ENCODE measurements at regions not wholly inside any gene's neighbourhood (a gene's known extent, or its start where the extent isn't known, plus 50 kb on each side); places are given as distances from the start of the nearest gene placed in this dataset.
"Not testable (repeated sequence)": the region's sequence is repeated elsewhere in the genome, so short reads cannot be mapped to it uniquely, and the experiment has no call there.

DNA sequence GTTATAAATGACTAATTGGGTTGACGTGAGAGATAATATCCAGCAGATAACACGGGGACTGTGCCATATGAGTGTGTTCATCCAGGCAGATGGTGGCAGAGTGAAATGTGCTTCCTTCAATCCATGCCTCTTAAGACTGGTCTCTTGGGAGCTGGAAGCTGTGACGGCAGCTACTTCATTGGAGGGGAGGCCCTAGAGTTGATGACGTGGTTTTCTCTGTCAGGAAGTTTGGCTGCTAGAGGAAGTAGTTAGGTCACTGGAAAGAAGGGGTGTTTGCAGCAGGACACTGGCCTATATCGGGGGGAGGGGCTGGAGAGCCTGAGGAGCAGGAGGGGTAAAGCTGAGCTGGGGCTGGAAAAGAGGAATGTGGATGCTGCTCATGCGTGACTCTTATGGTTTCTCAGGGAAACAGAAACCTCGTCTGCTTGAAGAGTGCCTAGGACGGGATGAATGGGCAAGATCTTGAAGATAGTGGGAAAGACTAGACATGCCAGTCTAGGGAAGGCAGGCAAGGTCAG is 3051.6 kb downstream of the RPIA start:
- H3K4me2 ChIP-seq (ENCODE audit: control insufficient read depth, extremely low read depth, insufficient read depth, low read depth, low read length); H3K36me3 ChIP-seq (ENCODE audit: control insufficient read depth in 2 of 2, extremely low read depth in 1 of 2, insufficient read depth in 2 of 2, low read length in 2 of 2); H3K27ac ChIP-seq (ENCODE audit: control insufficient read depth, insufficient read depth, low read length); FAIRE-seq; H3K4me3 ChIP-seq (ENCODE audit: control insufficient read depth in 2 of 3, extremely low read depth in 1 of 3, insufficient read depth in 2 of 3, low read depth in 1 of 3, low read length in 3 of 3); dilution Hi-C loops (cut with MboI; ENCODE audit: extremely low pct_ligation_motif_present, low sequenced_read_pairs); H2AFZ ChIP-seq (ENCODE audit: control insufficient read depth, low read length); H3K4me1 ChIP-seq (ENCODE audit: control insufficient read depth, extremely low read depth, insufficient read depth, low read length); DNase-seq (ENCODE audit: low read depth, low spot score); H3K9ac ChIP-seq (ENCODE audit: control insufficient read depth, extremely low read depth, insufficient read depth, low read length); H3K9me3 ChIP-seq (ENCODE audit: control insufficient read depth, low read depth, low read length); H3K27me3 ChIP-seq (ENCODE audit: control insufficient read depth, extremely low read depth, insufficient read depth, low read length); H3K79me2 ChIP-seq (ENCODE audit: control insufficient read depth, insufficient read depth, low read length); H4K20me1 ChIP-seq (ENCODE audit: control insufficient read depth, extremely low read depth, insufficient read depth, low read length); H3K9me1 ChIP-seq (ENCODE audit: control insufficient read depth, extremely low read depth, insufficient read depth, low read length): not testable (repeated sequence)

DNA sequence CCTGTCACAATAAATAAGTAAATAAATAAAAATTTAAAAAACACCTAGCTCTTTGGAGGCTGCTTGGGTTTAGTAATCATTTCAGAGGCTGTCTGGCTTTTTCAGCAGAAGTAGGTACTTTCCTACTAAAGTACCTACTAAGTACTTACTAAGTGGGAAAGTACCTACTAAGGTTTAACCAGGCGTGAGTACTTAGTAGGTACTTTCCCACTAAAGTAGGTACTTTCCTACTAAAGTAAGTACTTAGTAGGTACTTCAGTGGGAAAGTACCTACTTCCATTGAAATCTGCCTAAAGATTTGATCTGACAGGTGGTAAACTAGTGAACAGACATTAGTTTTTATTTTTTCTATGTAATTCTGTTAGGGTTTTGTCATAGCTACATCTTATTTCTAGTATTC is 3052.4 kb downstream of the RPIA start:
- FAIRE-seq; H3K27me3 ChIP-seq (ENCODE audit: control insufficient read depth, extremely low read depth, insufficient read depth, low read length); H4K20me1 ChIP-seq (ENCODE audit: control insufficient read depth, extremely low read depth, insufficient read depth, low read length); H3K4me3 ChIP-seq (ENCODE audit: control insufficient read depth in 2 of 3, extremely low read depth in 1 of 3, insufficient read depth in 2 of 3, low read depth in 1 of 3, low read length in 3 of 3); H3K79me2 ChIP-seq (ENCODE audit: control insufficient read depth, insufficient read depth, low read length); dilution Hi-C loops (cut with MboI; ENCODE audit: extremely low pct_ligation_motif_present, low sequenced_read_pairs); H3K4me1 ChIP-seq (ENCODE audit: control insufficient read depth, extremely low read depth, insufficient read depth, low read length); H3K9me1 ChIP-seq (ENCODE audit: control insufficient read depth, extremely low read depth, insufficient read depth, low read length); DNase-seq (ENCODE audit: low read depth, low spot score); H3K4me2 ChIP-seq (ENCODE audit: control insufficient read depth, extremely low read depth, insufficient read depth, low read depth, low read length); H3K36me3 ChIP-seq (ENCODE audit: control insufficient read depth in 2 of 2, extremely low read depth in 1 of 2, insufficient read depth in 2 of 2, low read length in 2 of 2); H2AFZ ChIP-seq (ENCODE audit: control insufficient read depth, low read length); H3K9me3 ChIP-seq (ENCODE audit: control insufficient read depth, low read depth, low read length); H3K9ac ChIP-seq (ENCODE audit: control insufficient read depth, extremely low read depth, insufficient read depth, low read length); H3K27ac ChIP-seq (ENCODE audit: control insufficient read depth, insufficient read depth, low read length): not testable (repeated sequence)

- H2AFZ ChIP-seq (ENCODE audit: control insufficient read depth, low read length); H4K20me1 ChIP-seq (ENCODE audit: control insufficient read depth, extremely low read depth, insufficient read depth, low read length); H3K79me2 ChIP-seq (ENCODE audit: control insufficient read depth, insufficient read depth, low read length); FAIRE-seq; dilution Hi-C loops (cut with MboI; ENCODE audit: extremely low pct_ligation_motif_present, low sequenced_read_pairs); H3K36me3 ChIP-seq (ENCODE audit: control insufficient read depth in 2 of 2, extremely low read depth in 1 of 2, insufficient read depth in 2 of 2, low read length in 2 of 2); H3K9ac ChIP-seq (ENCODE audit: control insufficient read depth, extremely low read depth, insufficient read depth, low read length); H3K9me1 ChIP-seq (ENCODE audit: control insufficient read depth, extremely low read depth, insufficient read depth, low read length); H3K4me2 ChIP-seq (ENCODE audit: control insufficient read depth, extremely low read depth, insufficient read depth, low read depth, low read length); H3K27ac ChIP-seq (ENCODE audit: control insufficient read depth, insufficient read depth, low read length); H3K9me3 ChIP-seq (ENCODE audit: control insufficient read depth, low read depth, low read length); H3K27me3 ChIP-seq (ENCODE audit: control insufficient read depth, extremely low read depth, insufficient read depth, low read length); H3K4me3 ChIP-seq (ENCODE audit: control insufficient read depth in 2 of 3, extremely low read depth in 1 of 3, insufficient read depth in 2 of 3, low read depth in 1 of 3, low read length in 3 of 3); H3K4me1 ChIP-seq (ENCODE audit: control insufficient read depth, extremely low read depth, insufficient read depth, low read length); DNase-seq (ENCODE audit: low read depth, low spot score): not testable (repeated sequence)
Observed at GRCh38 chr2:91744700-91745141, 3053.2 kb downstream of the RPIA start.

All from keratinocyte (primary cell).